H9 (cell line): ENCODE measurements at regions not wholly inside any gene's neighbourhood (a gene's known extent, or its start where the extent isn't known, plus 50 kb on each side); places are given as distances from the start of the nearest gene placed in this dataset.

Source experiments
- DNase-seq: peaks from one replicate; pipeline ENCODE4 v3.0.0-alpha.2; 2017
- H2AFZ ChIP-seq: one replicate; pipeline ENCODE4 v1.6.1; 2013; ENCODE audit warnings: mild to moderate bottlenecking, low read length, control low read depth, moderate library complexity
- H2AK5ac ChIP-seq: 2 replicates; pipeline ENCODE4 v1.6.1; 2013; ENCODE audit warnings: low read length, control low read depth, mixed read lengths; ENCODE audit not compliant: insufficient read length
- H2BK120ac ChIP-seq: one replicate; pipeline ENCODE4 v1.6.1; 2013; ENCODE audit warnings: low read depth, mild to moderate bottlenecking, low read length, control low read depth, inconsistent platforms; ENCODE audit not compliant: poor library complexity, severe bottlenecking
- H2BK12ac ChIP-seq: 2 replicates; pipeline ENCODE4 v1.6.1; 2013; ENCODE audit warnings: low read length, control low read depth, mixed read lengths, low read depth; ENCODE audit not compliant: insufficient read length
- H2BK15ac ChIP-seq: 2 replicates; pipeline ENCODE4 v1.6.1; 2013; ENCODE audit warnings: low read depth, low read length, control low read depth
- H2BK20ac ChIP-seq: one replicate; pipeline ENCODE4 v1.6.1; 2013; ENCODE audit warnings: low read depth, mild to moderate bottlenecking, low read length, control low read depth, inconsistent platforms; ENCODE audit not compliant: poor library complexity, severe bottlenecking
- H2BK5ac ChIP-seq: 2 replicates; pipeline ENCODE4 v1.6.1; 2013; ENCODE audit warnings: low read length, control low read depth, mixed read lengths; ENCODE audit not compliant: insufficient read length
- H3K14ac ChIP-seq: 2 replicates; pipeline ENCODE4 v1.6.1; 2013; ENCODE audit warnings: low read length, control low read depth; ENCODE audit not compliant: insufficient read depth
- H3K18ac ChIP-seq: 2 replicates; pipeline ENCODE4 v1.6.1; 2013; ENCODE audit warnings: low read depth, mild to moderate bottlenecking, mixed read lengths, low read length, control low read depth; ENCODE audit not compliant: insufficient read length
- H3K23ac ChIP-seq: 2 replicates; pipeline ENCODE4 v1.6.1; 2013; ENCODE audit warnings: low read length, control low read depth, mixed read lengths, low read depth; ENCODE audit not compliant: insufficient read length
- H3K23me2 ChIP-seq: 2 replicates; pipeline ENCODE4 v1.6.1; 2013; ENCODE audit warnings: low read depth, mild to moderate bottlenecking, mixed read lengths, low read length, control low read depth; ENCODE audit not compliant: insufficient read length, poor library complexity, severe bottlenecking
- H3K27ac ChIP-seq: 2 replicates; pipeline ENCODE4 v1.5.1; 2013; ENCODE audit warnings: low read length, control low read depth, mixed read lengths, low read depth; ENCODE audit not compliant: insufficient read length
- H3K27me3 ChIP-seq: 2 replicates; pipeline ENCODE4 v1.6.1; 2013; ENCODE audit warnings: low read length, control low read depth, inconsistent platforms; ENCODE audit not compliant: insufficient read depth
- H3K4ac ChIP-seq: 2 replicates; pipeline ENCODE4 v1.6.1; 2013; ENCODE audit warnings: low read depth, mild to moderate bottlenecking, control low read depth, inconsistent platforms, low read length, moderate library complexity
- H3K4me1 ChIP-seq: 2 replicates; pipeline ENCODE4 v1.6.1; 2013; ENCODE audit warnings: low read length, control low read depth, inconsistent platforms; ENCODE audit not compliant: insufficient read depth
- H3K4me2 ChIP-seq: 2 replicates; pipeline ENCODE4 v1.6.1; 2013; ENCODE audit warnings: low read length, control low read depth, mixed read lengths; ENCODE audit not compliant: insufficient read length, insufficient read depth
- H3K56ac ChIP-seq: 2 replicates; pipeline ENCODE4 v1.6.1; 2013; ENCODE audit warnings: low read depth, mild to moderate bottlenecking, mixed read lengths, low read length, control low read depth; ENCODE audit not compliant: insufficient read length
- H3K79me1 ChIP-seq: 2 replicates; pipeline ENCODE4 v1.6.1; 2013; ENCODE audit warnings: low read depth, mild to moderate bottlenecking, moderate library complexity, low read length, control low read depth, inconsistent platforms; ENCODE audit not compliant: insufficient read depth, poor library complexity, severe bottlenecking
- H3K79me2 ChIP-seq: 2 replicates; pipeline ENCODE4 v1.6.1; 2013; ENCODE audit warnings: low read length, control low read depth, inconsistent platforms; ENCODE audit not compliant: insufficient read depth
- H3K9ac ChIP-seq: 2 replicates; pipeline ENCODE4 v1.6.1; 2013; ENCODE audit warnings: low read length, control low read depth, mixed read lengths; ENCODE audit not compliant: insufficient read length; ENCODE audit errors: extremely low read depth
- H3K9me3 ChIP-seq: one replicate; pipeline ENCODE4 v1.6.1; 2013; ENCODE audit warnings: low read depth, low read length, inconsistent platforms; ENCODE audit not compliant: control insufficient read depth
- H3T11ph ChIP-seq: one replicate; pipeline ENCODE4 v1.6.1; 2013; ENCODE audit warnings: mild to moderate bottlenecking, low read length, control low read depth, inconsistent platforms
- H4K20me1 ChIP-seq: one replicate; pipeline ENCODE4 v1.6.1; 2013; ENCODE audit not compliant: control insufficient read depth, insufficient read length, insufficient read depth
- H4K5ac ChIP-seq: 2 replicates; pipeline ENCODE4 v1.6.1; 2013; ENCODE audit warnings: low read depth, mild to moderate bottlenecking, mixed read lengths, low read length, control low read depth; ENCODE audit not compliant: insufficient read length
- H4K8ac ChIP-seq: replicated peaks from 2 replicates; pipeline ENCODE4 v1.6.1; 2013; ENCODE audit warnings: low read length, control low read depth, mixed read lengths, low read depth; ENCODE audit not compliant: insufficient read length
- H4K91ac ChIP-seq: 2 replicates; pipeline ENCODE4 v1.6.1; 2013; ENCODE audit warnings: low read depth, mild to moderate bottlenecking, moderate library complexity, mixed read lengths, low read length, control low read depth; ENCODE audit not compliant: insufficient read length
- H3K27ac Mint-ChIP-seq, 3 experiments: 2 replicates in 2 of 3; 3 replicates in 1 of 3; pipeline ENCODE4 v1.8.0; 2020 to 2021; ENCODE audit warnings: mixed read lengths in 3 of 3, mild to moderate bottlenecking in 1 of 3, moderate library complexity in 1 of 3
- H3K27me3 Mint-ChIP-seq: 2 replicates; pipeline ENCODE4 v1.8.0; 2021; ENCODE audit warnings: low read depth, mild to moderate bottlenecking, moderate library complexity, mixed read lengths
- H3K36me3 Mint-ChIP-seq, 3 experiments: 2 replicates in 2 of 3; 3 replicates in 1 of 3; pipeline ENCODE4 v1.8.0; 2020 to 2021; ENCODE audit warnings: low read depth in 3 of 3, mixed read lengths in 3 of 3; ENCODE audit not compliant: insufficient read depth in 1 of 3
- H3K4me1 Mint-ChIP-seq, 2 experiments: 2 replicates each; pipeline ENCODE4 v1.8.0; 2020; ENCODE audit warnings: mixed read lengths in 2 of 2
- H3K4me3 Mint-ChIP-seq, 2 experiments: 2 replicates in 1 of 2; 3 replicates in 1 of 2; pipeline ENCODE4 v1.8.0; 2020 to 2021; ENCODE audit warnings: mild to moderate bottlenecking in 2 of 2, mixed read lengths in 2 of 2, moderate library complexity in 1 of 2
- H3K9me3 Mint-ChIP-seq, 2 experiments: 2 replicates in 1 of 2; 3 replicates in 1 of 2; pipeline ENCODE4 v1.8.0; 2020; ENCODE audit warnings: mild to moderate bottlenecking in 2 of 2, mixed read lengths in 2 of 2, moderate library complexity in 1 of 2
- CTCF ChIP-seq: fragments of 200-600 bp; sonication (generic); conservative IDR thresholded peaks from 3 replicates; pipeline ENCODE4 v1.8.0; 2021; ENCODE audit warnings: antibody characterized with exemption, mild to moderate bottlenecking
- WGBS: extraction: QIAGEN DNeasy Blood & Tissue Kit; methylation state at CpG from one replicate; pipeline ENCODE4 v1.1.7; 2013; ENCODE audit warnings: missing lambda C conversion rate, low lambda C conversion rate, mixed read lengths; ENCODE audit not compliant: insufficient read length; ENCODE audit errors: extremely low coverage; 5-methylcytosine and 5-hydroxymethylcytosine counted together

GRCh38 chr17:52930145-52930544, 771.6 kb upstream of the CA10 start:
- H2AFZ ChIP-seq, result no peak overlapping the region
- Mint-ChIP-seq H3K27me3 (no peaks in the 10 kb centered on the region; the same call in 1 of the 2 replicates), H3K9me3 (no peaks in the 10 kb centered on the region), H3K27ac (no peak overlapping the region), H3K36me3 (no peaks in the 10 kb centered on the region), H3K4me1 (0 out of 4 replicates have a peak, but pooled peaks cover 0 to 2% of the 10 kb centered on the region in 2 experiments), H3K4me3 (no peak overlapping the region)
- no peak overlapping the region for H2BK120ac ChIP-seq
- no peak for TF ChIP-seq CTCF
- no peak overlapping the region for H3K9ac ChIP-seq
- H2BK20ac ChIP-seq, result no peak overlapping the region
- no peak overlapping the region for H3K14ac ChIP-seq
- no peaks in the 10 kb centered on the region for H3K79me2 ChIP-seq
- H3K4me1 ChIP-seq, result no peaks in the 10 kb centered on the region
- H3K23ac ChIP-seq, result no peak overlapping the region
- no peak overlapping the region for H3T11ph ChIP-seq
- no peak overlapping the region for H4K8ac ChIP-seq
- H3K4me2 ChIP-seq, result no peak overlapping the region
- H2BK5ac ChIP-seq, result no peak overlapping the region
- H4K5ac ChIP-seq, result no peak overlapping the region
- no peaks in the 10 kb centered on the region for H3K23me2 ChIP-seq
- no peak overlapping the region for H2BK12ac ChIP-seq
- no peak overlapping the region for H3K18ac ChIP-seq
- H3K4ac ChIP-seq, result no peak overlapping the region
- H2BK15ac ChIP-seq, result no peak overlapping the region
- WGBS, result no CpG with 5 or more reads among the region's 1 CpG
- no peak overlapping the region for H3K27ac ChIP-seq
- H3K79me1 ChIP-seq, result no peaks in the 10 kb centered on the region
- no peaks in the 10 kb centered on the region for H3K9me3 ChIP-seq
- no peak overlapping the region for H2AK5ac ChIP-seq
- H4K91ac ChIP-seq, result no peak overlapping the region
- no peak for DNase-seq
- no peak overlapping the region for H3K56ac ChIP-seq
- H4K20me1 ChIP-seq, result no peaks in the 10 kb centered on the region
- H3K27me3 ChIP-seq, result no peaks in the 10 kb centered on the region
